Immature natural killer cell (primary cell): ENCODE measurements at regions not wholly inside any gene's neighbourhood (a gene's known extent, or its start where the extent isn't known, plus 50 kb on each side); places are given as distances from the start of the nearest gene placed in this dataset.

ENCODE experiments used
- DNase-seq, 3 donors: peaks; one replicate each; pipeline ENCODE4 v3.0.0; 2022; ENCODE audit warnings: mixed read lengths in 1 of 3
- H3K27ac Mint-ChIP-seq, 6 donors: one replicate each; pipeline ENCODE4 v1.8.0; 2020; ENCODE audit warnings: mixed read lengths in 6 of 6, mild to moderate bottlenecking in 5 of 6, inconsistent platforms in 4 of 6, moderate library complexity in 3 of 6
- H3K27me3 Mint-ChIP-seq, 3 donors: one replicate each; pipeline ENCODE4 v1.8.0; 2020 to 2021; ENCODE audit warnings: low read depth in 3 of 3, mild to moderate bottlenecking in 3 of 3, mixed read lengths in 3 of 3, moderate library complexity in 3 of 3, inconsistent platforms in 1 of 3
- H3K36me3 Mint-ChIP-seq, 3 donors: one replicate each; pipeline ENCODE4 v1.8.0; 2020; ENCODE audit warnings: mixed read lengths in 3 of 3, inconsistent platforms in 2 of 3, mild to moderate bottlenecking in 2 of 3
- H3K4me1 Mint-ChIP-seq, 2 donors: one replicate each; pipeline ENCODE4 v1.8.0; 2020; ENCODE audit warnings: inconsistent platforms in 2 of 2, mild to moderate bottlenecking in 2 of 2, mixed read lengths in 2 of 2, moderate library complexity in 1 of 2
- H3K4me3 Mint-ChIP-seq, 5 donors: one replicate each; pipeline ENCODE4 v1.8.0; 2020; ENCODE audit warnings: mild to moderate bottlenecking in 5 of 5, mixed read lengths in 5 of 5, inconsistent platforms in 3 of 5, moderate library complexity in 3 of 5
- H3K9me3 Mint-ChIP-seq, 6 donors: one replicate each; pipeline ENCODE4 v1.8.0; 2020; ENCODE audit warnings: mild to moderate bottlenecking in 6 of 6, mixed read lengths in 6 of 6, inconsistent platforms in 4 of 6, moderate library complexity in 3 of 6

DNA sequence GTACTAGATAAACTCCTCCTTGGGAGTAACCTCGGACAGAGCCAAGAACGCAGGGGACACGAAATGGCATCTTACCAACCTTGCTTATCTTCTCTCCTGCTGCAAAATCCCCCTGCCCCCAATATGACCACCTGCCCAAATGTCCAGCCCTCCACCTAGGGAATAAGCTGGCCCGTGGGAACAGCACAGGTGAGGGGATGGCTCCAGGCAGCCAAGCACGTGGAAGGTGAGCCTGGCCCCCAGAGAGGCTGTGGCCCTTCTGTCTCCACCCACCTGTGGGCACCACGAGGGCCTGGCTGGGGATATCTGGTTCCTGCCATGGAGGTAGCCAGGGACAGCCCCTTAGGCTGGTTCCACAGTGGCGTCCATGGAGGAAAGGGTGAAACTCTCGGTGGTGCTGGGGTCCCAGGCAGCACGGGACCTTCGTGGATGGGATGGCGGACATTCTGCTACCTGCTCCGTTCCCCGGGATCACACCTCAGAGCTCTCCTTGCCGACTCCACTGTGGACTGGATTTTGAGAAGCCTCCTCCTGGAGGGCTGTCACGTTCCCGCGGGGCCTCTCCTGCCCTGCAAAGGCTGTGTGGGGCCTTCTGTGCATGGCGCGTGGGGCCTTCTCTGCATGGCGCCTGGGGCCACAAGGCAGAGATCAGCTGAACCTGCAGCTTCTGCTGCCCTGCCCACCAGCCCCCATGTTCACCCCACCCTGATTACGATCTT lies 388.5 kb upstream of the TNRC6C start:
- H3K27ac Mint-ChIP-seq = no peak overlapping the region
- H3K4me3 Mint-ChIP-seq = peak overlapping the region in 1 of 5 donors; percentile 7
- H3K27me3 Mint-ChIP-seq = peaks cover 5 to 9% (median 7%) of the 10 kb centered on the region in 3 donors

DNA sequence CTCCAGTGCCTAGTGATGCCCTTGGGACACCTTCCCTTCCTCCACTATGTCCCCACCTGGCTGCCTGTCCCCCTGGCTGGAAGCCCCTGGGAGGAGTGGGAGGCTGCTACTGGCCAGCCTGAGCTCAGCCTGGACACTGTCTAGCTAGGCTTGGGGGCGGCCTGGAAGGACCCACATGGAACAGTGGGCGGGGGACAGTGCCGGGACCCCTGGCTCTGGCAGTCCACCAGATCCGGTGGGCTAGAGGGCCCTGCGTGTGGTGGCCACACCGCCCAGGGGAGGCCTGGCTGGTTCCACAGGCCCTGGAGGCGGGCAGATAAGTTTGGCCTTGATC lies 388.0 kb upstream of the TNRC6C start:
- peaks cover 5 to 9% (median 7%) of the 10 kb centered on the region in 3 donors for H3K27me3 Mint-ChIP-seq
- no peak overlapping the region for H3K27ac Mint-ChIP-seq
- no peaks in the 10 kb centered on the region for H3K9me3 Mint-ChIP-seq
- H3K4me3 Mint-ChIP-seq = no peak overlapping the region
- peaks cover 0 to 3% (median 0%) of the 10 kb centered on the region in 3 donors for H3K36me3 Mint-ChIP-seq
- DNase-seq = no peak
- H3K4me1 Mint-ChIP-seq = peaks cover 10 to 17% of the 10 kb centered on the region in 2 donors

More for the DNA sequence above, 388.5 kb upstream of the TNRC6C start:
- peaks cover 0 to 3% (median 0%) of the 10 kb centered on the region in 3 donors for H3K36me3 Mint-ChIP-seq
- H3K4me1 Mint-ChIP-seq = peaks cover 10 to 17% of the 10 kb centered on the region in 2 donors
- no peak for DNase-seq
- H3K9me3 Mint-ChIP-seq = no peaks in the 10 kb centered on the region

DNA sequence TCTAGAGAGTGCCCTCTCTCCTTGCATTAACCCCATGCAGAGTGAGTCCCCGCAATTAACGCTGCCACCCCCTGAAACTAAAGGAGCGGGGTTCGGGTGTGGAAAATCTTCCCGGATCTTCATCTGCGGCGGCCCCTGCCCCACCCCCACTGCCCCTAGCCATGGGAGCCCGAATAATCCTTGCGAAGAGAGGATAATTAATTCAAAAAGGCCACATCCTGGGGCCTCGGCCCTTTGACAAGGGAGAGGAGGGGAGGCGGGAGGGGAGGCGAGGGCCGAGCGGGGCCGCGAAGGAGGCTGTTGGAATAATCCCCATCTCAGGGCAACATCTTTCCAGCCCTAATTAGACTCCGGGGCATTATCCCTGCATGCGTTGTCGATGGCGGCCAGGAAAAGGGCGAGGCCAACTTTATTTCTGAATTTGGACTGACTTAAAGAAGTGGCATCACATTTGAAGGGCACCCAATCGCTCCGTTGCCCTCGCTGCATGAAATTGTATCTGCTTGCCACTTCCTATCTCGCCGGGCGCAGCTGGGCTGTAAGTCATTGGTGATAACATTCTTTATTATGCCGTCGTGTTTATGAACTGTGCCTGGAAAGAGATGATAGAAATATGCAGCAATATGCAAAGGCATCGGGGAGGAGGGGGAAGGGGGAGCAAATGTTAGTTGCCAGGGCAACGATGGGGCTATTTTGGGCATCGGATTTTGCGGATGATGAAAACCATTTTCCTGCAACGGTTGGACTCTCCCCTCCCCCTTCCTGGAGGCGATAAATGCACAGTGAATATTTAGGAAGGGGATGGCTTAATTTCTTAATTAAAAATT lies 387.1 kb upstream of the TNRC6C start:
- Mint-ChIP-seq H3K36me3 (peaks cover 0 to 3% (median 0%) of the 10 kb centered on the region in 3 donors), H3K27me3 (peaks cover 5 to 9% (median 7%) of the 10 kb centered on the region in 3 donors), H3K9me3 (no peaks in the 10 kb centered on the region), H3K4me3 (peak overlapping the region; percentile 44 to 77 (median 59)), H3K27ac (peak overlapping the region in 1 of 6 donors; percentile 6), H3K4me1 (peaks cover 10 to 17% of the 10 kb centered on the region in 2 donors)
- DNase-seq = peak; percentile 4 to 20 (median 7)

DNA sequence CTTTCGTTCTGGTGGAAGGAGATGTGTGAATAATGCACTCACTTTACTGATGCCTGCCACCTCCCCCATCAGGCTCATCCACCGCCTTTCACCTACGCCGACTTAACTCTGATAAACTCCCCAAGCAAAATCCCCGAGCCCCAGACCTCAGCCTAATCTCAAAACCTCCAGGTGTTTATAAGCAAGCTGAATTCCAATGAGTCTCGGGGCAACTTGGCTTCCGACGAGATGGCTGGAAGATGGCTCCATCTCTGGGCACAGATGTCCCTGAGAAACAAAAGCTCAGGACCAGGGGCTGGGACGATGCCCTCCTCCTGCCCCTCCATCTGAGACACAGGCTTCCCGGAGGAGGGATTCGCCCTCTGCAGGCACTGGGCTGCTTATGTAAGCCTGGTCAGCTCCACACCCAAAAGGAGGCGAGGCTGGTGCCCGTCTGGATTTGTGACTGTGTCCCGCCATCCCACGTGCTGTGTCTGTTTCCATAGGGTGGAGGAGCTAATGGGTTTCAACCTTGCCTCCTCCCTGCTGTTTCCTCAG lies 386.4 kb upstream of the TNRC6C start:
- Mint-ChIP-seq H3K9me3 (no peaks in the 10 kb centered on the region), H3K4me3 (peak overlapping the region; percentile 44 to 77 (median 59)), H3K36me3 (peaks cover 0 to 3% (median 0%) of the 10 kb centered on the region in 3 donors), H3K4me1 (peaks cover 10 to 17% of the 10 kb centered on the region in 2 donors), H3K27me3 (peaks cover 5 to 8% (median 7%) of the 10 kb centered on the region in 3 donors), H3K27ac (no peak overlapping the region)
- no peak for DNase-seq

DNA sequence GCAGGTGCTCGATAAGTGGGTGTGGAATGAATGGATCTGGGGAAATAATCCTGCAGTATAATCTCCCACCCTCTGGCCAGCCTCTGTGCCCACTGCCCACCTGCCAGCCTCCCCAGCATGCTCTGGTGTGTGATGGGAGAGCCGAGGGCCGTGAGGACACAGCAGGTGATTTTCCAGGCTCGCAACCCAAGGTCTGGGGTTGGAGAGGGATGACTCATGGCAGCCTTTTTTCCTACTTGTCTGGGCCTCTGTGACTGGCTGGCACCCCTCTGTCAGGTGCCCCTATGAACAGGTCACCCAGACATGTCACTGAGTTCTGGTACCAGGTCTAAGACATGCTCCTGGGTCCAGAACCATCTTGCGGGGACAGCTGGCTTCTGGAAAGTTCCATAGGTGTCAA lies 385.7 kb upstream of the TNRC6C start:
- H3K36me3 Mint-ChIP-seq = peaks cover 0 to 3% (median 0%) of the 10 kb centered on the region in 3 donors
- H3K4me3 Mint-ChIP-seq = no peak overlapping the region
- H3K9me3 Mint-ChIP-seq = no peaks in the 10 kb centered on the region
- H3K27me3 Mint-ChIP-seq = peaks cover 5 to 8% (median 7%) of the 10 kb centered on the region in 3 donors
- H3K27ac Mint-ChIP-seq = no peak overlapping the region
- DNase-seq = no peak
- peaks cover 10 to 17% of the 10 kb centered on the region in 2 donors for H3K4me1 Mint-ChIP-seq

DNA sequence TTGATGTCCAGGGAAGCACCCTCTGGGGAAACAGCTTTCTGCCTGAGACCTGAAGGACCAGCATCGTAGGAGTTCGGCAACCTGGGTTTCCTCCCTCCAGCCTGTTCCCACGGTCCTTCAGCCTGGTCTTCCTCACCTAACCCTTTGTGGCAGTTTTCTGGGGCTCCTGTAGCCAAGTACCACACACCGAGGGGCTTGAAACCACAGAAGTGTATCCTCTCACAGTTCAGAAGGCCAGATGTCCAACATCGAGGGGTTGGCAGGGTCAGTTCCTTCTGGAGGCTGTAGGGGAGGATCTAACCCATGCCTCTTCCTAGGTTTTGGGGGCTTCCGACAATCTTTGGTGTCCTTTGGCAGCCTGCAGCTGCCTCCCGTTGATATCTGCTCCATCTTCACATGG lies 381.0 kb upstream of the TNRC6C start:
- peaks cover 2 to 7% (median 4%) of the 10 kb centered on the region in 3 donors for H3K27me3 Mint-ChIP-seq
- DNase-seq = no peak

DNA sequence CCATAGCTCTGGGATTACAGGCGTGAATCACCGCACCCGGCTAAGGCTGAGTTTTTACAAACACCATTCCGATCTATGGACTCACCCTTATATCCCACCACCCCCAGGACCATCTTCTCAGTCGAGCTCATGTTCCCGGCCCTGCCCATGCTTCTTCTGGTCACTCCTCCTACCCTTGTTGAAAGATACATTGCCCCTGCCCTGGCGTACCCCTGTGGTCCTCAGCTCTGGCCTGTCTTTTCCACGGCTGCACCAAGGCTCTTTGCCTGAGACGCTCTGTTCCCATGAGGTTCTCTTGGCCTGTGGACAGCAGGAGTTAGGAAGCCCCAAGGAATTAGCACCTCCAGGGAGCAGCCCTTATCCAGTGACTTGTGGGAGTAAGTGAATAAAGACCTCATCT lies 379.4 kb upstream of the TNRC6C start:
- H3K4me3 Mint-ChIP-seq = no peak overlapping the region
- H3K4me1 Mint-ChIP-seq = no peaks in the 10 kb centered on the region
- H3K27me3 Mint-ChIP-seq = peaks cover 2 to 5% (median 2%) of the 10 kb centered on the region in 3 donors
- no peak overlapping the region for H3K27ac Mint-ChIP-seq
- no peaks in the 10 kb centered on the region for H3K9me3 Mint-ChIP-seq
- no peaks in the 10 kb centered on the region for H3K36me3 Mint-ChIP-seq
- DNase-seq = no peak

More for the DNA sequence above, 381.0 kb upstream of the TNRC6C start:
- Mint-ChIP-seq H3K27ac (no peak overlapping the region), H3K36me3 (no peaks in the 10 kb centered on the region), H3K4me1 (peaks cover 0 to under 1% of the 10 kb centered on the region in 2 donors), H3K4me3 (no peak overlapping the region), H3K9me3 (no peaks in the 10 kb centered on the region)

DNA sequence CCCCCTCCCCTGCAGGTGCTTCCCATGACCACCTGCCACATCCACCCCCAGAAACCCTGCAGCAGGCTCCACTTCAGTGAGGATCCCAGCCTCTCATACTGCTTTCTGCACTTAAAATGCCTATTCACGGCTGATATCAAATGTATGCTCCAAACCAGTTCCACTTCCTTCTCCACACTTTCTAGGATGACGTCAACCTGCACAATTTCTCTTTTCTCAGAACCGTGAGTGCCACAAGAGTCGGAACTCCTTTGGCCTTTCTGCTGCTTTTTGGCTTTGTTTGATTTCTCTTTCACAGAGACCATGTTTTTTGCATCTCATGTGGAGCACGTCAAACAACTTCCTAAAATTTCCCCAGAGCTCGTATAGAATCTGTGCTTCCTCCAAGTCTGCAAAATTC lies 378.8 kb upstream of the TNRC6C start:
- H3K4me3 Mint-ChIP-seq = no peak overlapping the region
- H3K27ac Mint-ChIP-seq = no peak overlapping the region
- H3K27me3 Mint-ChIP-seq = peaks cover 2 to 3% (median 2%) of the 10 kb centered on the region in 3 donors
- no peak for DNase-seq
- no peaks in the 10 kb centered on the region for H3K4me1 Mint-ChIP-seq
- no peaks in the 10 kb centered on the region for H3K9me3 Mint-ChIP-seq
- H3K36me3 Mint-ChIP-seq = no peaks in the 10 kb centered on the region

DNA sequence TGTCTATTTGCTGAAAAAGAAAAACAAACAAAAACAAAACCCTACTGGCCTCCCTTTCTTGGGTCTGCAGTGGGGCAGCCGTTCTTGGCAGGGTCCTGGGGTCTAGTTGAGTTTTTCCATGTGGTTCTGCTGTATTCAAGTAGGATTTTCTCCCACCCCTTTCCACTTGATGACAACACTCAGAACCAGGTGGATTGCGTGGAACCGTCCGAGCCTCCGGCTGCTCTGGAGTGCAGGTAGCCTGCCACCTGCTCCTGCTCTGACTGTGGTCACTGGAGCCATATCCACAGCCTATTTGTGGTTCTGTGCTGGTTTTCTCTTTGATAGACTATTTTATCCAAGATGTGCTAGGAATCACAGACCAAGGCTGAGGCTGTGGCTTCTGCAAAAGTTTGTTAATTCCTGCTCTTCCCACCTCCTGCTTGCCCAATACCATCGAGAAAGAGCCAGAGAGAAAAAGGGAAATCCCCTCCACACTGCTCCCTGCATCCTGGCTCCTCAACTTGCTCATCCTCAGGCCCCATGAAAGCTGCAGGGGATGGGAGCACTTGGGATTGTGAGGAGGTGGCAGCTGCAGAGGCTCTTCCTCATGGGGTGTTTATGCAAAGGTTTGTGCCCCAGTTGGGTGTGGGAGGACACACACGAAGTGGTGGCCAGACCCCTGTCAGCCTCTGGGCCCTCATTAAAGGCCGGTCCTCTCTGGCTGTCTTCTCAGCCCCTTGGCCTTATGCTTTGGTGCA lies 377.8 kb upstream of the TNRC6C start:
- H3K27me3 Mint-ChIP-seq = peaks cover 2 to 3% (median 2%) of the 10 kb centered on the region in 3 donors
- H3K9me3 Mint-ChIP-seq = no peaks in the 10 kb centered on the region
- H3K27ac Mint-ChIP-seq = no peak overlapping the region
- H3K4me3 Mint-ChIP-seq = no peak overlapping the region
- DNase-seq = no peak
- H3K4me1 Mint-ChIP-seq = no peaks in the 10 kb centered on the region
- H3K36me3 Mint-ChIP-seq = no peaks in the 10 kb centered on the region

DNA sequence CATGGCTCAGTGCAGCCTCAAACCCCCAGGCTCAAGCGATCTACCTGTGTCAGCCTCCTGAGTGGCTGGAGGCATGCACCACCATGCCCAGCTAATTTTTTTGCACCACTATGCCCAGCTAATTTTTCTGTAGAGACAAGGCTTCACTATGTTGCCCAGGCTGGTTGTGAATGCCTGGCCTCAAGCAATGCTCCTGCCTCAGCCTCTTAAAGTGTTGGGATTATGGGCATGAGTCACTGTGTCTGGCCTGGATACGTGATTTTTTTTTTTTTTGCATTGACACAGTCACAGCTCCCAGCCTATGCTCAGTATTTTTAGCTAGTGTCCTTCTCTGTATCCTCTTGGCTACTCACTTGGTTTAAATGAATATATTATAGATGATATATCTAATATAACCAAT lies 377.0 kb upstream of the TNRC6C start:
- H3K36me3 Mint-ChIP-seq = no peaks in the 10 kb centered on the region
- DNase-seq = no peak
- H3K27me3 Mint-ChIP-seq = peaks cover 2 to 4% (median 2%) of the 10 kb centered on the region in 3 donors
- no peaks in the 10 kb centered on the region for H3K9me3 Mint-ChIP-seq
- H3K4me3 Mint-ChIP-seq = no peak overlapping the region
- no peak overlapping the region for H3K27ac Mint-ChIP-seq
- H3K4me1 Mint-ChIP-seq = no peaks in the 10 kb centered on the region

DNA sequence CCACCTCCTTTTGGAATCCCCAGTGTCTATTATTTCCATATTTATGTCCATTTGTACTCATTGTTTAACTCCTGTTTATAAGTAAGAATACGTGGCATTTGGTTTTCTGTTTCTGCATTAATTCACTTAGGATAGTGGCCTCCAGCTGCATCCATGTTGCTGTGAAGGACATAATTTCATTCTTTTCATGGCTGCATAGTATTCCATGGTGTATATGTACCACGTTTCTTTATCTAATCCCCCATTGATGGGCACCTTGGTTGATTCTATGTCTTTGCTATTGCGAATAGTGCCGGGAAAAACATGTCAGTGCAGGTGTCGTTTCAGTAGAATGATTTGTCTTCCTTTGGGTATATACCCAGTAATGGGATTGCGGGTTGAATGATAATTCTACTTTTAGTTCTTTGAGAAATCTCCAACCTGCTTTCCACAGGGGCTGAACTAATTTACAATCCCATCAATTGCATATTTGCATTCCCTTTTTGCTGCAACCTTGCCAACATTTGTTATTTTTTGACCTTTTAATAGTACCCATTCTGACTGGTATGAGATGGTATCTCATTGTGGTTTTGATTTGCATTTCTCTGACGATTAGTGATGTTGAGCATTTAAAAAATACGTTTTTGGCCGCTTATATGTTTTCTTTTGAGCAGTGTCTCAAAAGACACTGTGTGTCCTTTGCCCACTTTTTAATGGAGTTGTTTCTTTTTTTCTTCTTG lies 373.2 kb upstream of the TNRC6C start:
- H3K9me3 Mint-ChIP-seq = no peaks in the 10 kb centered on the region
- H3K36me3 Mint-ChIP-seq = no peaks in the 10 kb centered on the region
- H3K27me3 Mint-ChIP-seq = peaks cover 0 to 3% (median 2%) of the 10 kb centered on the region in 3 donors
- no peak for DNase-seq
- H3K4me3 Mint-ChIP-seq = no peak overlapping the region
- H3K27ac Mint-ChIP-seq = no peak overlapping the region
- H3K4me1 Mint-ChIP-seq = no peaks in the 10 kb centered on the region

DNA sequence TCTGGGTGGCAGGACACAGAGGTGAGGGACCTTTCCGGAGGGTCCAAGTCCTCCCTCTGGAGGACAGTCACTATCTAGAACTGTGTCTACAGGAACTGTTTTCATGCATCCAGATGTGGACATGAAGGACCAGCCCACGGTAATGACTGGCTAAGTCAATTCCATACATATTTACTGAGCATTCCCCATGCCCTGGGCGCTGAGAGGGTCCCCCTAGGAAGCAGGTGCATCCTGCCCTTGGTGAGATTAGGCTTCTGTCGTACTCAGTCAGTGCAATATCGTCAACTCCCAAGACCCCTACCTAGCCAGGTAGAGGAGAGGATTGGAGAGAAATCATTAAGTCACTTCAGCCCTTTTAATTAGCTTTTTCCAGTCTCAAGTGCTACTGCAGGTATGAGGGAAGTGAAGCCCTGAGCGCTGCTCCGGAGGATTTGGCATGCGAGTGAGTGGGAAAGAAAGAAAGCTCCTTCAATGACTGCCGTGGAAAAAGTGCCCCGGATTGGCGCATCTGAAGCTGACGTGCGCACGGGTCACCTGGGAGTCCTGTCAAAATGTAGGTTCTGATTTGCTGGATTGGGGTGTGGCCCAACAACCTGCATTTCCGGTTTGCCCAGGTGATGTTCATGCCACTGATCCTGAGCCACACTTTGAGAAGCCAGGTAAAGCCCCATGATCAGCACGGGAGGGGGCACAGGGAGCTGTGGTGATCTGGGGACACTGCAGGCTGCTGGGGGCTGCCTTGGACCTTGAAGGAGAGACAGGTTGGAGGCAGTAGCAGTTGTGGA lies 367.4 kb upstream of the TNRC6C start:
- Mint-ChIP-seq H3K9me3 (no peaks in the 10 kb centered on the region), H3K4me1 (peaks cover 1 to 9% of the 10 kb centered on the region in 2 donors), H3K27me3 (peaks cover 0 to 4% (median 1%) of the 10 kb centered on the region in 3 donors), H3K36me3 (no peaks in the 10 kb centered on the region), H3K27ac (no peak overlapping the region), H3K4me3 (no peak overlapping the region)
- DNase-seq = no peak
